ENCODE measurements at regions not wholly inside any gene's neighbourhood (a gene's known extent, or its start where the extent isn't known, plus 50 kb on each side); places are given as distances from the start of the nearest gene placed in this dataset.

- DNase-seq (ENCODE audit: low read depth), result no peak
- TF ChIP-seq CTCF (IDR thresholded peaks at IDR 0.05; ENCODE audit: insufficient read depth, low read length, poor library complexity, severe bottlenecking), result no peak
- Histone ChIP-seq H3K36me3 (ENCODE audit: control insufficient read depth, insufficient read depth, low read length) (no peaks in the 10 kb centered on the region), H3K27me3 (ENCODE audit: control insufficient read depth, insufficient read depth, low read length) (no peaks in the 10 kb centered on the region), H3K4me3 (ENCODE audit: low read depth, low read length) (no peak overlapping the region)
These were observed 1118.9 kb upstream of the CELF2 start for GRCh38 chr10:9898633-9899395.

GRCh38 chr10:9900751-9901150 lies 1116.9 kb upstream of the CELF2 start:
- Histone ChIP-seq H3K4me3 (ENCODE audit: low read depth, low read length) (no peak overlapping the region), H3K27me3 (ENCODE audit: control insufficient read depth, insufficient read depth, low read length) (no peaks in the 10 kb centered on the region)
- no peak for DNase-seq (ENCODE audit: low read depth)

GRCh38 chr10:9901971-9902370 lies 1115.7 kb upstream of the CELF2 start:
- Histone ChIP-seq H3K27me3 (ENCODE audit: control insufficient read depth, insufficient read depth, low read length) (no peaks in the 10 kb centered on the region), H3K36me3 (ENCODE audit: control insufficient read depth, insufficient read depth, low read length) (no peaks in the 10 kb centered on the region), H3K4me3 (ENCODE audit: low read depth, low read length) (no peak overlapping the region)
- no peak for DNase-seq (ENCODE audit: low read depth)
- no peak for TF ChIP-seq CTCF (IDR thresholded peaks at IDR 0.05; ENCODE audit: insufficient read depth, low read length, poor library complexity, severe bottlenecking)

More at GRCh38 chr10:9900751-9901150, 1116.9 kb upstream of the CELF2 start:
- no peak for TF ChIP-seq CTCF (IDR thresholded peaks at IDR 0.05; ENCODE audit: insufficient read depth, low read length, poor library complexity, severe bottlenecking)
- no peaks in the 10 kb centered on the region for H3K36me3 ChIP-seq (ENCODE audit: control insufficient read depth, insufficient read depth, low read length)

- DNase-seq (ENCODE audit: low read depth), result no peak
- no peak overlapping the region for H3K4me3 ChIP-seq (ENCODE audit: low read depth, low read length)
- H3K27me3 ChIP-seq (ENCODE audit: control insufficient read depth, insufficient read depth, low read length), result no peaks in the 10 kb centered on the region
- no peak for TF ChIP-seq CTCF (IDR thresholded peaks at IDR 0.05; ENCODE audit: insufficient read depth, low read length, poor library complexity, severe bottlenecking)
- no peaks in the 10 kb centered on the region for H3K36me3 ChIP-seq (ENCODE audit: control insufficient read depth, insufficient read depth, low read length)
These were observed 1107.2 kb upstream of the CELF2 start for GRCh38 chr10:9910446-9910845.

- Histone ChIP-seq H3K4me3 (ENCODE audit: low read depth, low read length) (no peak overlapping the region), H3K27me3 (ENCODE audit: control insufficient read depth, insufficient read depth, low read length) (no peaks in the 10 kb centered on the region), H3K36me3 (ENCODE audit: control insufficient read depth, insufficient read depth, low read length) (no peaks in the 10 kb centered on the region)
- no peak for DNase-seq (ENCODE audit: low read depth)
- TF ChIP-seq CTCF (IDR thresholded peaks at IDR 0.05; ENCODE audit: insufficient read depth, low read length, poor library complexity, severe bottlenecking), result no peak
These were observed 1106.2 kb upstream of the CELF2 start for GRCh38 chr10:9911488-9911887.

All from kidney epithelial cell (primary cell).